ENCODE measurements at regions not wholly inside any gene's neighbourhood (a gene's known extent, or its start where the extent isn't known, plus 50 kb on each side); places are given as distances from the start of the nearest gene placed in this dataset.

- H3K9me3 ChIP-seq (ENCODE audit: control insufficient read depth, insufficient read depth, low read depth, low read length) = no peaks in the 10 kb centered on the region
- no peak for ATAC-seq
- no peaks in the 10 kb centered on the region for H3K36me3 ChIP-seq (ENCODE audit: control insufficient read depth, insufficient read depth, low read length)
- ChIA-PET CTCF (no interaction called here), POLR2A (no interaction called here)
- DNase-seq (ENCODE audit: low read depth, low spot score) = no peak
- in situ Hi-C loops (cut with HindIII; ENCODE audit: low pct_unique_long_range_greater_than_20kb, low sequenced_read_pairs) (no loop called here), intact Hi-C loops (cut with micrococcal nuclease; ENCODE audit: unreplicated experiment) (no loop called here)
- no TSS peak for BruUV-seq (replicated peaks)
- no peaks in the 10 kb centered on the region for H3K4me1 ChIP-seq (ENCODE audit: control insufficient read depth, insufficient read depth, low read length)
- no peak overlapping the region for H3K4me3 ChIP-seq (ENCODE audit: low read depth in 2 of 2, low read length in 2 of 2)
- H3K27ac ChIP-seq (ENCODE audit: low read length) = no peak overlapping the region
- H3K27me3 ChIP-seq (ENCODE audit: control insufficient read depth, insufficient read depth, low read length) = no peaks in the 10 kb centered on the region
- no peak for TF ChIP-seq REST (IDR thresholded peaks at IDR 0.05; ENCODE audit: insufficient read depth in 1 of 2, low read depth in 2 of 2, low read length in 1 of 2)
- TF ChIP-seq SIN3A (IDR thresholded peaks at IDR 0.05; ENCODE audit: borderline replicate concordance, insufficient read depth, low read depth, low read length) = no peak
- TF ChIP-seq POLR2AphosphoS5 (IDR thresholded peaks at IDR 0.05; ENCODE audit: low read depth, low read length) = no peak
- no peak for TF ChIP-seq CTCF (IDR thresholded peaks at IDR 0.05)
- no peak for TF ChIP-seq TCF7L2 (IDR thresholded peaks at IDR 0.05; ENCODE audit: low read depth, low read length)
These were observed 171.4 kb upstream of the SGCD start for GRCh38 chr5:156155598-156155997.

GRCh38 chr5:156164306-156164705 lies 162.7 kb upstream of the SGCD start:
- Histone ChIP-seq H3K27me3 (ENCODE audit: control insufficient read depth, insufficient read depth, low read length) (no peaks in the 10 kb centered on the region; the same call in 1 of the 2 replicates), H3K4me1 (ENCODE audit: control insufficient read depth, insufficient read depth, low read length) (no peaks in the 10 kb centered on the region), H3K9me3 (ENCODE audit: control insufficient read depth, insufficient read depth, low read depth, low read length) (no peaks in the 10 kb centered on the region), H3K4me3 (ENCODE audit: low read depth in 2 of 2, low read length in 2 of 2) (no peak overlapping the region), H3K27ac (ENCODE audit: low read length) (no peak overlapping the region), H3K36me3 (ENCODE audit: control insufficient read depth, insufficient read depth, low read length) (no peaks in the 10 kb centered on the region)
- intact Hi-C loops (cut with micrococcal nuclease; ENCODE audit: unreplicated experiment) (no loop called here), in situ Hi-C loops (cut with HindIII; ENCODE audit: low pct_unique_long_range_greater_than_20kb, low sequenced_read_pairs) (no loop called here)
- TF ChIP-seq POLR2AphosphoS5 (IDR thresholded peaks at IDR 0.05; ENCODE audit: low read depth, low read length) (no peak), SIN3A (IDR thresholded peaks at IDR 0.05; ENCODE audit: borderline replicate concordance, insufficient read depth, low read depth, low read length) (no peak), CTCF (IDR thresholded peaks at IDR 0.05) (no peak), TCF7L2 (IDR thresholded peaks at IDR 0.05; ENCODE audit: low read depth, low read length) (no peak), REST (IDR thresholded peaks at IDR 0.05; ENCODE audit: insufficient read depth in 1 of 2, low read depth in 2 of 2, low read length in 1 of 2) (no peak)
- POLR2A ChIA-PET = no interaction called here
- BruUV-seq (replicated peaks) = no TSS peak
- CTCF ChIA-PET = no interaction called here
- DNase-seq (ENCODE audit: low read depth, low spot score) = no peak
- ATAC-seq = no peak
